ENCODE measurements at regions not wholly inside any gene's neighbourhood (a gene's known extent, or its start where the extent isn't known, plus 50 kb on each side); places are given as distances from the start of the nearest gene placed in this dataset.

DNA sequence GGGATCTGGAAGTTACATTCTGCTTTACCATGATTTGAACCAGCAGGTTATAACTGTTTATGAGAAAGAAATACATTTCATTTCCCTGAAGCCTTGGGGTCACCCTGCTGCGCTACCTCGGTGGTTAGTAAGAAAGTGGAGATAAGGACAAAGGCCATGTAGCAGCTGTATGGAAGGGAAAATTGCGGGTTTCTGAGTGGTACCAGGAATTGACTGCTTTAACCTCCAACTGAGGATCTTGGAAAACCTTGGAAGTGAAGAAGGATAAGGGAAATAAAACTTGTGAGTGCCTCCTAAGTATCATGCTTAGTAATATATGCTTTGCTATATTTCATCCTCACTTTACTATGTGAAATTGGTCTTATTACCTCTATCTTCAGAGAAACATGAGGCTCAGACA, 76.1 kb upstream of the GAP43 start:
- Histone ChIP-seq H3K18ac (ENCODE audit: insufficient read length, low read depth, low read length) (no peak overlapping the region), H3K4me2 (ENCODE audit: insufficient read depth, insufficient read length, low read length) (no peak overlapping the region), H4K8ac (replicated peaks; ENCODE audit: insufficient read length, low read depth, low read length) (no peak overlapping the region), H3K79me1 (ENCODE audit: insufficient read depth, low read depth, low read length, poor library complexity, severe bottlenecking) (no peaks in the 10 kb centered on the region), H3K27me3 (ENCODE audit: insufficient read depth, low read length) (no peaks in the 10 kb centered on the region), H4K5ac (ENCODE audit: insufficient read length, low read depth, low read length) (no peak overlapping the region), H3K4me1 (ENCODE audit: insufficient read depth, low read length) (no peaks in the 10 kb centered on the region), H2BK12ac (ENCODE audit: insufficient read length, low read depth, low read length) (no peak overlapping the region), H3K4ac (ENCODE audit: low read depth, low read length) (no peak overlapping the region), H4K91ac (ENCODE audit: insufficient read length, low read depth, low read length) (no peak overlapping the region), H3K14ac (ENCODE audit: insufficient read depth, low read length) (no peak overlapping the region), H3K23ac (ENCODE audit: insufficient read length, low read depth, low read length) (no peak overlapping the region), H3K56ac (ENCODE audit: insufficient read length, low read depth, low read length) (no peak overlapping the region), H3K9ac (ENCODE audit: extremely low read depth, insufficient read length, low read length) (no peak overlapping the region), H2AK5ac (ENCODE audit: insufficient read length, low read length) (no peak overlapping the region), H4K20me1 (ENCODE audit: control insufficient read depth, insufficient read depth, insufficient read length) (no peaks in the 10 kb centered on the region), H3T11ph (ENCODE audit: low read length) (no peak overlapping the region), H2BK120ac (ENCODE audit: low read depth, low read length, poor library complexity, severe bottlenecking) (no peak overlapping the region), H2BK15ac (ENCODE audit: low read depth, low read length) (no peak overlapping the region), H2BK5ac (ENCODE audit: insufficient read length, low read length) (no peak overlapping the region), H2AFZ (ENCODE audit: low read length) (no peak overlapping the region), H3K9me3 (ENCODE audit: control insufficient read depth, low read depth, low read length) (no peaks in the 10 kb centered on the region), H2BK20ac (ENCODE audit: low read depth, low read length, poor library complexity, severe bottlenecking) (no peak overlapping the region), H3K27ac (ENCODE audit: insufficient read length, low read depth, low read length) (no peak overlapping the region), H3K79me2 (ENCODE audit: insufficient read depth, low read length) (no peaks in the 10 kb centered on the region), H3K23me2 (ENCODE audit: insufficient read length, low read depth, low read length, poor library complexity, severe bottlenecking) (no peaks in the 10 kb centered on the region)
- DNase-seq, result no peak
- peaks cover 0 to 3% of the 10 kb centered on the region in 2 experiments; a peak in 3 of 4 replicates for H3K4me1 Mint-ChIP-seq
- no peak for TF ChIP-seq CTCF (conservative IDR thresholded peaks at IDR 0.05)
- no peaks in the 10 kb centered on the region for H3K27me3 Mint-ChIP-seq (ENCODE audit: low read depth)
- WGBS (ENCODE audit: extremely low coverage, insufficient read length, low lambda C conversion rate), result no CpG with 5 or more reads among the region's 3 CpGs
- H3K9me3 Mint-ChIP-seq, result no peaks in the 10 kb centered on the region
- H3K4me3 Mint-ChIP-seq, result no peak overlapping the region
- H3K27ac Mint-ChIP-seq, result no peak overlapping the region
- H3K36me3 Mint-ChIP-seq (ENCODE audit: insufficient read depth in 1 of 3, low read depth in 3 of 3), result no peaks in the 10 kb centered on the region

All from H9 (cell line).